Astrocyte (in vitro differentiated cells and primary cell): ENCODE measurements at regions not wholly inside any gene's neighbourhood (a gene's known extent, or its start where the extent isn't known, plus 50 kb on each side); places are given as distances from the start of the nearest gene placed in this dataset.

Source experiments
- CTCF ChIP-seq: IDR thresholded peaks from 2 replicates; pipeline ENCODE4 v1.5.1; 2011; ENCODE audit warnings: low read depth, mild to moderate bottlenecking, inconsistent platforms, low read length, moderate library complexity; ENCODE audit not compliant: insufficient read depth
- EZH2 ChIP-seq: IDR thresholded peaks from 2 replicates; pipeline ENCODE4 v1.6.1; 2012; ENCODE audit warnings: mild to moderate bottlenecking, low read length, inconsistent platforms; ENCODE audit not compliant: insufficient read depth

- TF ChIP-seq EZH2 (no peak), CTCF (no peak)
Observed at GRCh38 chr5:165057145-165057544, 1551.7 kb downstream of the MAT2B start.
